Common myeloid progenitor, CD34-positive (primary cell): ENCODE measurements at regions not wholly inside any gene's neighbourhood (a gene's known extent, or its start where the extent isn't known, plus 50 kb on each side); places are given as distances from the start of the nearest gene placed in this dataset.

ENCODE experiments used
- CTCF ChIA-PET: fragments of 350-600 bp; sonication (Branson Sonifier 250); formaldehyde crosslinking; loops from one replicate; lab custom pipeline; 2021; ENCODE audit warnings: antibody characterized with exemption; lab: Charles Lee
- POLR2A ChIA-PET: fragments of 350-600 bp; sonication (Branson Sonifier 250); formaldehyde crosslinking; loops from one replicate; lab custom pipeline; 2021; ENCODE audit warnings: antibody characterized with exemption; lab: Charles Lee
- DNase-seq, 3 donors: peaks; one replicate each; pipeline versions ENCODE4 v3.0.0 to v3.0.0-alpha.2; 2013
- H3K27ac ChIP-seq, 2 experiments: 1 replicate in 1 of 2; 2 replicates in 1 of 2; pipeline ENCODE4 v1.7.0; 2013; ENCODE audit warnings: inconsistent platforms in 2 of 2, low read length in 2 of 2, mild to moderate bottlenecking in 2 of 2, low read depth in 1 of 2, moderate library complexity in 1 of 2; ENCODE audit not compliant: severe bottlenecking in 2 of 2, insufficient read depth in 1 of 2, poor library complexity in 1 of 2
- H3K27me3 ChIP-seq, 5 experiments: replicated peaks in 2 of 5; 1 replicate in 3 of 5; 2 replicates in 2 of 5; pipeline versions ENCODE4 v1.6.1 to v1.7.0; 2013; ENCODE audit warnings: low read length in 4 of 5, mild to moderate bottlenecking in 2 of 5, moderate library complexity in 2 of 5, inconsistent platforms in 1 of 5; ENCODE audit not compliant: insufficient read depth in 5 of 5, control insufficient read depth in 4 of 5
- H3K36me3 ChIP-seq, 4 experiments: 1 replicate in 2 of 4; 2 replicates in 2 of 4; pipeline versions ENCODE4 v1.6.1 to v1.7.0; 2013; ENCODE audit warnings: low read length in 3 of 4, control low read depth in 1 of 4, mild to moderate bottlenecking in 1 of 4; ENCODE audit not compliant: control insufficient read depth in 4 of 4, insufficient read depth in 4 of 4
- H3K4me1 ChIP-seq, 4 experiments: 1 replicate in 3 of 4; 2 replicates in 1 of 4; pipeline versions ENCODE4 v1.6.1 to v1.7.1; 2013; ENCODE audit warnings: low read length in 3 of 4, mild to moderate bottlenecking in 3 of 4, control low read depth in 1 of 4, inconsistent platforms in 1 of 4, moderate library complexity in 1 of 4; ENCODE audit not compliant: control insufficient read depth in 4 of 4, insufficient read depth in 4 of 4; ENCODE audit errors: control extremely low read depth in 1 of 4
- H3K4me3 ChIP-seq, 7 experiments: 1 replicate in 4 of 7; 2 replicates in 3 of 7; pipeline versions ENCODE4 v1.5.1 to v1.7.0; 2013; ENCODE audit warnings: mild to moderate bottlenecking in 7 of 7, low read length in 6 of 7, moderate library complexity in 6 of 7, inconsistent platforms in 2 of 7, low read depth in 2 of 7, control low read depth in 1 of 7; ENCODE audit not compliant: insufficient read depth in 4 of 7, control insufficient read depth in 1 of 7; ENCODE audit errors: extremely low read depth in 1 of 7
- H3K9me3 ChIP-seq, 5 experiments: 1 replicate in 4 of 5; 2 replicates in 1 of 5; pipeline versions ENCODE4 v1.6.1 to v1.7.1; 2013; ENCODE audit warnings: low read length in 4 of 5, mild to moderate bottlenecking in 2 of 5, inconsistent platforms in 1 of 5, low read depth in 1 of 5, moderate library complexity in 1 of 5; ENCODE audit not compliant: control insufficient read depth in 4 of 5, insufficient read depth in 2 of 5; ENCODE audit errors: control extremely low read depth in 1 of 5
- WGBS: methylation state at CpG from one replicate; pipeline ENCODE4 v1.1.5; 2013; ENCODE audit not compliant: insufficient coverage; 5-methylcytosine and 5-hydroxymethylcytosine counted together

DNA sequence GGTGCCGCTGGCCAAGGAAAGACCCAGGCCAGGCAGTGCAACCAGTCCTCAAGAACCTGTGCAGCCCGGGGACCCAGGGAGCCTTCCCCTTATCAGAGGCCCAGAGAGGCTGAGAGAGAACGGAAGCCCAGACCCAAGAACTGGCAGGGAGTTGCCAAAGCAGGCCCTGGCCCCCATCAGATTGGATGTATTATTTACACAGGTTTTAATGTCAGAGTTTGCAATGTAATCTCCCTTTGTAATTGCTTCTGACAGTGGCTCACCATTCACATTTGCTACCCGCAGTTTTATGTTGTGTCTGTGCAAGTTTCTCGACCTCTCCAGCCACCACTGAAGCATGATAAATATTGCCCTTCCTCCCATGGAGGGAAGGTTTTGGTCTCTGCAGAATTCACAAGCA lies 660.9 kb downstream of the LIG4 start:
- Histone ChIP-seq H3K36me3 (no peaks in the 10 kb centered on the region), H3K4me3 (no peak overlapping the region), H3K27ac (no peak overlapping the region), H3K9me3 (no peaks in the 10 kb centered on the region), H3K27me3 (no peaks in the 10 kb centered on the region), H3K4me1 (no peaks in the 10 kb centered on the region)
- ChIA-PET CTCF (no interaction called here), POLR2A (no interaction called here)
- DNase-seq = no peak
- 88% methylated on average over 4 of the region's 5 CpGs for WGBS

DNA sequence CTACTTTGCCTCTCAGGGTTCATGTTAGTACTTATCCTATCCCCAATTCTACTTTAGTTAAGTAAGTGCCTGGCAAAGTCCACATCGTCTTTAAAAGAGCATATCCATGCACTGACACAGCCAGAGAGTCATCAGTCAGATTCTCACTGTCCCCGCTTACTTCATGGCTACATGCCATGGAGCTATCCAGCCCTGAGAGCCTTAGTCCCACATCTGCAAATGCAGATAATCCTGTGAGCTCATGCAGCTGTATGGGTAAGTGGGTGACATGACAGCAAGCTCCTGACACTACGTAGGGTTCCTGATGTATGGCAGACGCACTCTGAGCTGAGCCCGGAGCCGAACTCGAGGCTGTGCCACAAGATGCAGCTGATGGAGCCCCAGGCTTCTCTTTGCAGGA lies 661.5 kb downstream of the LIG4 start:
- CTCF ChIA-PET = no interaction called here
- no peak for DNase-seq
- 95% methylated on average over 7 of the region's 7 CpGs for WGBS
- no peak overlapping the region for H3K27ac ChIP-seq
- H3K4me3 ChIP-seq = no peak overlapping the region
- no peaks in the 10 kb centered on the region for H3K27me3 ChIP-seq
- no peaks in the 10 kb centered on the region for H3K4me1 ChIP-seq
- H3K9me3 ChIP-seq = no peaks in the 10 kb centered on the region
- POLR2A ChIA-PET = no interaction called here
- no peaks in the 10 kb centered on the region for H3K36me3 ChIP-seq

DNA sequence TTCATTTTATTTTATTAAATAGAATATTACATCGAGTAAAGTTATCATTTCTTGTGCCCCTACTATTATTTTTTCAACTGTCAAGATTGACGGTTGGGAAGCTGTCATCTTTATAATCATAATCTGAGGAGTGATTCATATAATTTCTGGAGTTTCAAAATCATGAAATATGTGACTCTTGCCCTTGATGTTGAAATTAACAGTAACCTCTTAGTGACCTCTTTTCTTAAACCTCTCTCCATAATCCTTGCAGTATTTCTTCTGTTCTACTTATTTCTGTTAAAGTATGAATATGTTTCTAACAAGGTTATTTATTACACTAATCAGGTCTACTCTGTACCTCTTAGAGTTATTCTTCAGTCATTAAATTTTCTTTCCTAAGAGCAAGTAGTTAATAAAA lies 663.8 kb downstream of the LIG4 start:
- H3K4me1 ChIP-seq = no peaks in the 10 kb centered on the region
- POLR2A ChIA-PET = no interaction called here
- H3K36me3 ChIP-seq = no peaks in the 10 kb centered on the region
- no peaks in the 10 kb centered on the region for H3K27me3 ChIP-seq
- H3K27ac ChIP-seq = no peak overlapping the region
- no peak for DNase-seq
- H3K9me3 ChIP-seq = no peaks in the 10 kb centered on the region
- CTCF ChIA-PET = no interaction called here
- no peak overlapping the region for H3K4me3 ChIP-seq
- WGBS = no CpG with 5 or more reads among the region's 2 CpGs

DNA sequence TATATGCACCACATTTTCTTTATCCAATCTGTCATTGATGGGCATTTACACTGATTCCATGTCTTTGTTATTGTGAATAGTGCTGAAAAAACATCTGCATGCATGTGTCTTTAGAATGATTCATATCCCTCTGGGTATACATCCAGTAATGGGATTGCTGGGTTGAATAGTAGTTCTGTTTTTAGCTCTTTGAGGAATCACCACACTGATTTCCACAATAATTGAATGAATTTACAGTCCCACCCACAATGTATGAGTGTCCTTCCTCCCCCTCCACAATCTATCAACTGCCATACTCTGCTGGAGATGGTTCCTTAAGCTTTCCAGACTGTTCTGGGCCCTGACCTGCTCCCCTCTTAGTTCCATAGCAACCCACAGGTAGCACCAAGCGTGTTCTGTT lies 667.0 kb downstream of the LIG4 start:
- ChIA-PET POLR2A (no interaction called here), CTCF (no interaction called here)
- no peaks in the 10 kb centered on the region for H3K9me3 ChIP-seq
- no peak for DNase-seq
- H3K36me3 ChIP-seq = no peaks in the 10 kb centered on the region
- H3K4me1 ChIP-seq = no peaks in the 10 kb centered on the region
- no peak overlapping the region for H3K4me3 ChIP-seq
- H3K27ac ChIP-seq = no peak overlapping the region
- H3K27me3 ChIP-seq = no peaks in the 10 kb centered on the region
- no CpG with 5 or more reads among the region's 1 CpG for WGBS

DNA sequence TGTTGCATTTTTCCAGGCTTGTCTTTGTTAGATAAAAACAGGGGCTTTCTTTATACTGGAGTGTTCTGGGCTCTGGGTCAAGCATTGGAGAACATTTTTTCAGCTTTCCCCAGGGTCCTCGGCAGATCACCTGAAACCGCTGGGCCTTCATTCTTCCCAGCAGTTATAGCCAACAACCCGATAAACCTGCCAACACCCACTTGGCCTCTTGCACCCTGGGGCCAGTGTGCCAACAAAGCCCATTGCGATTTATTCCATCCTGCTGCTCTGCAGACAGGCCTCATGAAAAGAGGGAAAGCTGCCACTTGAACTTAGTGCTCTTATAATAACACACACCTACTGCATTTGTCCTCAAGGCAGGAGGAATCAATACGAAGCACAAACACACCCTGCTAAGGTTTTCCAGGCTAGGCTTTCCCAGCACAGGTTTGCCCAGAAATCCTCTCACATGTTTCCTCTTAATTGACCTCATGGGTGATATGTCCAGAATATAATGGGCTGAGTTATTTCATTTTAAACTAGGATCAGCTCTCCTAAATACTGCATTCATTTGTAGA lies 669.3 kb downstream of the LIG4 start:
- CTCF ChIA-PET = interaction anchor here (0.9 kb wide), 1 partner anchor 62 kb away, joined by 3 read pairs; no protein-coding TSS in a partner anchor
- no peaks in the 10 kb centered on the region for H3K4me1 ChIP-seq
- no peak overlapping the region for H3K27ac ChIP-seq
- no peaks in the 10 kb centered on the region for H3K27me3 ChIP-seq
- DNase-seq = no peak
- POLR2A ChIA-PET = no interaction called here
- WGBS = 100% methylated on average over 5 of the region's 5 CpGs
- H3K4me3 ChIP-seq = no peak overlapping the region
- H3K9me3 ChIP-seq = no peaks in the 10 kb centered on the region
- H3K36me3 ChIP-seq = no peaks in the 10 kb centered on the region

DNA sequence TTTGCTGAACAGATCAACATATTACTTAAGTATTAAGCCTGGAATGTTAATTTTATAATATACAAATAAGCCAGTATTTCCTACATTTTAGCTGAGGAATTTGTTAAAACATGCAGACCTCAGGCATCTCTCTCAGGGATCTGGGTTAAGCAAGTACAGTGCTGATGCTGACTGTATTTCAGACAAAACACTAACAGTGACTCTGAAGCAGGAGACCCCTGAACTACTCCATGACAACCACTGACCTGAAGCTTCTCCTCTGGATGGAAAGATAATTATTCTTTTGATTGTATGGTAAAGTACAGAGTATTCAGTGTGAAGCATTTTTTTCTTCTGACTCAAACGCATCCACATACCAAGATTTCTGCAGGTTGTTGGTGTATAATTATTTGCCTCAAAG lies 680.8 kb downstream of the LIG4 start:
- POLR2A ChIA-PET = no interaction called here
- Histone ChIP-seq H3K4me1 (no peaks in the 10 kb centered on the region), H3K27ac (no peak overlapping the region), H3K36me3 (no peaks in the 10 kb centered on the region), H3K27me3 (no peaks in the 10 kb centered on the region), H3K9me3 (no peaks in the 10 kb centered on the region), H3K4me3 (no peak overlapping the region)
- CTCF ChIA-PET = no interaction called here
- no peak for DNase-seq
- WGBS = no CpG with 5 or more reads among the region's 1 CpG

DNA sequence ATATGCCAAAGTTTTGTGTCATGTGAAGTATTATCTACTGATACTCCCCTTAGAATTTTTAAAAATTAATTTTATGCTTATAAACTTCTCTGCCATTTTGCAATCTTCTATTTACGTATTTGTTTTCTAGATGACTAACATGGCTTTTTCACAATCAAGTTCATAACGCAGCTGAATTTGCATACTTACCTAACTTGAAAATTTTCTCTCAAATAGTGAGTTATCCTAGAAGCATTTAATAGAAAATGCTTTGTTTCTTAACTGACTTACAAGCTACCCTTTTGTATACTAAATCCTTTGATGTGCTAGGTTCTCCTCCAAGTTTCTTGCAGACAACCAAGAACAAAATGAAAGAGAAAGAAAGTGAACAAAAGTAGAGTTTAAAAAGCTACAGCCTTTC lies 683.5 kb downstream of the LIG4 start:
- no CpG with 5 or more reads among the region's 2 CpGs for WGBS
- ChIA-PET CTCF (no interaction called here), POLR2A (no interaction called here)
- Histone ChIP-seq H3K9me3 (no peaks in the 10 kb centered on the region), H3K36me3 (no peaks in the 10 kb centered on the region), H3K27ac (no peak overlapping the region), H3K27me3 (no peaks in the 10 kb centered on the region), H3K4me3 (no peak overlapping the region), H3K4me1 (no peaks in the 10 kb centered on the region)
- no peak for DNase-seq
